ENCODE measurements at regions not wholly inside any gene's neighbourhood (a gene's known extent, or its start where the extent isn't known, plus 50 kb on each side); places are given as distances from the start of the nearest gene placed in this dataset.

DNA sequence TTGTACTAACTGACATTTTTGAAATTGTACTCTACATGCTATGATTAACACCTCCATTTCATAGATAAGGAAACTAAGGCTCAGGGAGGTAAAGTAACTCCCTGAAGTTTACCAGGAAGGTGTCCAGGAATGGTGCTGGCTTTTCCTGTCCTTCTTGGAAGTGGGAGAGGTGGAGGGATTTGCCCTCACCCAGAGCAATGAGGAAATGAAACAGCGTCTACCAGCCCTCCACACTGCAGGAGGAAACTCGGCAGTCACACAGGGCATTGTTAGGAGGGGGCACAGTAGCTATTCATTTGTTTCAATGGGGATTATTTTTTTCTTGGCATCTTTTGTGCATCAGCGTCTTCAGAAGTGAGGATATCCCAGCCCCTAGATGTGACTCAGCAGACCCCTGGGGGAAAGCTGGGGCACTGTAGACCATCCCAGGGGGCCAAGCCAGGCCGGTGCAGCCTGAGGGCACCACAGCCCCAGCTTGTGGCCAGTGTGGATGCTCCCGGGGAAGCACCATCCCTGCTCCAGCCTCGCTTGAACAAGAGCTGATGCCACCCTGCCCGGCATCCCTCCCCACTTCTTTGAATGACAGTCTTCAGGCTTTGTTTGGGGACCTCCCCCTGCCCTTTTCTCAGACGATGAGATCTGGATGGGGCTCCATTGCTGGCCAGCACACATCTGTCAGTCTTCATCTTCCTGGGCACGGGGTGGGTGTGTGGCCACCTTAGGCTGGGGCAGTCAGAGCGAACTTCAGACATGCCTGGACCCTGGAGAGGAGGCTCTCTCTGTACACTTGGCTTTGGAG lies 224.4 kb upstream of the PMEPA1 start:
- TF ChIP-seq POLR2AphosphoS5 (IDR thresholded peaks at IDR 0.05; ENCODE audit: low read depth, low read length), result no peak
- no peak for TF ChIP-seq FOXP2 (optimal IDR thresholded peaks at IDR 0.05; ENCODE audit: borderline replicate concordance, extremely low read depth, extremely low read length, insufficient read depth)
- TF ChIP-seq, protein P1, sequence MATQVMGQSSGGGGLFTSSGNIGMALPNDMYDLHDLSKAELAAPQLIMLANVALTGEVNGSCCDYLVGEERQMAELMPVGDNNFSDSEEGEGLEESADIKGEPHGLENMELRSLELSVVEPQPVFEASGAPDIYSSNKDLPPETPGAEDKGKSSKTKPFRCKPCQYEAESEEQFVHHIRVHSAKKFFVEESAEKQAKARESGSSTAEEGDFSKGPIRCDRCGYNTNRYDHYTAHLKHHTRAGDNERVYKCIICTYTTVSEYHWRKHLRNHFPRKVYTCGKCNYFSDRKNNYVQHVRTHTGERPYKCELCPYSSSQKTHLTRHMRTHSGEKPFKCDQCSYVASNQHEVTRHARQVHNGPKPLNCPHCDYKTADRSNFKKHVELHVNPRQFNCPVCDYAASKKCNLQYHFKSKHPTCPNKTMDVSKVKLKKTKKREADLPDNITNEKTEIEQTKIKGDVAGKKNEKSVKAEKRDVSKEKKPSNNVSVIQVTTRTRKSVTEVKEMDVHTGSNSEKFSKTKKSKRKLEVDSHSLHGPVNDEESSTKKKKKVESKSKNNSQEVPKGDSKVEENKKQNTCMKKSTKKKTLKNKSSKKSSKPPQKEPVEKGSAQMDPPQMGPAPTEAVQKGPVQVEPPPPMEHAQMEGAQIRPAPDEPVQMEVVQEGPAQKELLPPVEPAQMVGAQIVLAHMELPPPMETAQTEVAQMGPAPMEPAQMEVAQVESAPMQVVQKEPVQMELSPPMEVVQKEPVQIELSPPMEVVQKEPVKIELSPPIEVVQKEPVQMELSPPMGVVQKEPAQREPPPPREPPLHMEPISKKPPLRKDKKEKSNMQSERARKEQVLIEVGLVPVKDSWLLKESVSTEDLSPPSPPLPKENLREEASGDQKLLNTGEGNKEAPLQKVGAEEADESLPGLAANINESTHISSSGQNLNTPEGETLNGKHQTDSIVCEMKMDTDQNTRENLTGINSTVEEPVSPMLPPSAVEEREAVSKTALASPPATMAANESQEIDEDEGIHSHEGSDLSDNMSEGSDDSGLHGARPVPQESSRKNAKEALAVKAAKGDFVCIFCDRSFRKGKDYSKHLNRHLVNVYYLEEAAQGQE (IDR thresholded peaks at IDR 0.05; ENCODE audit: insufficient read depth in 1 of 2, low read depth in 2 of 2, low read length in 2 of 2), result no peak
- TF ChIP-seq SIN3A (IDR thresholded peaks at IDR 0.05; ENCODE audit: borderline replicate concordance, insufficient read depth, low read length), result no peak
